Panc1 (cell line): ENCODE measurements at regions not wholly inside any gene's neighbourhood (a gene's known extent, or its start where the extent isn't known, plus 50 kb on each side); places are given as distances from the start of the nearest gene placed in this dataset.

ENCODE experiments used
- CTCF ChIP-seq: fragments of 450-650 bp; IDR thresholded peaks from 2 replicates; pipeline ENCODE4 v1.5.1; 2017; ENCODE audit warnings: mild to moderate bottlenecking
- SIN3A ChIP-seq: IDR thresholded peaks from 2 replicates; pipeline ENCODE4 v1.6.1; 2012; ENCODE audit warnings: low read depth, mild to moderate bottlenecking, low read length, moderate library complexity, borderline replicate concordance; ENCODE audit not compliant: insufficient read depth
- TCF7L2 ChIP-seq: IDR thresholded peaks from 2 replicates; pipeline ENCODE4 v1.6.1; 2011; ENCODE audit warnings: mild to moderate bottlenecking, low read depth, low read length, inconsistent platforms

- no peak for TF ChIP-seq CTCF
- no peak for TF ChIP-seq TCF7L2
- TF ChIP-seq SIN3A = no peak
Observed at GRCh38 chrX:20967725-20968124, 406.5 kb upstream of the CNKSR2 start.
